ENCODE measurements at regions not wholly inside any gene's neighbourhood (a gene's known extent, or its start where the extent isn't known, plus 50 kb on each side); places are given as distances from the start of the nearest gene placed in this dataset.
"Not testable (repeated sequence)": the region's sequence is repeated elsewhere in the genome, so short reads cannot be mapped to it uniquely, and the experiment has no call there.

DNA sequence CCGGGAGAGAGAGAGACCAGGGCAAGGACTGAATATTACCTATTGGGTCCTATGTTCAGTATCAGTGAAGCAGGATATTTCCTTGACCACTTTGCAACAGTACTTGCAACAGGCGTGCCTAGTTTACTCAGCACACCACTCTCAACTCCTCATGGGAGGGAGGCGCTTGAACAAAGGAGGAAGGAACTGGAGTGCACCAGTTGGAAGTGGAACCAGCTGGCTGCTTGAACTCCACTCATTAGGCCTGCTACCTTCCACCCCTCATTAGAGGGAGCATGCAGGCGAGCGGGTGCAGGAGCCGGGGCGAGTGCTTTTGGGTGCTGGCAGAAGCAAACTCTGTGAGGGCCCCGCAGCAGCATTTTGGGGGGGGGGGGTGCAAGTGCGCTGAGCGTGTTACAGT is 1369.6 kb upstream of the RAG2 start:
- no peak for DNase-seq

DNA sequence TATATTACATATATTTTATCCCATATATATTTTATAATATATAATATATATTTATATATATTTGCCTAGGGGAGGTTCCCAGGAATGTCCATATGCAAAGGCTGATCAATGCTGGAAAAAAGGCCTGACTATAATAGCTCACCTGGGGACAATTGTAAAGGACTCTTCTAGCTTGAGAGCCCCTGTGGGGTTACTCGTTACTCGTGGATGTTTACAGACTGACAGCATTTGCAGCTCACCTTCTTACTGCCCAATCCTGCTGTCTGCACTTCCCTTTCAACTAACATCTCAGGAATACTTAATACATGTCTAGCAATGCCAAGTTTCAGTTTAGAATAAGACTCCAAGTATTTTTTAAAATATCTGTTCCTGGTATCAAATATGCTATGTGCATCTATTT is 1365.4 kb upstream of the RAG2 start:
- DNase-seq: no peak

DNA sequence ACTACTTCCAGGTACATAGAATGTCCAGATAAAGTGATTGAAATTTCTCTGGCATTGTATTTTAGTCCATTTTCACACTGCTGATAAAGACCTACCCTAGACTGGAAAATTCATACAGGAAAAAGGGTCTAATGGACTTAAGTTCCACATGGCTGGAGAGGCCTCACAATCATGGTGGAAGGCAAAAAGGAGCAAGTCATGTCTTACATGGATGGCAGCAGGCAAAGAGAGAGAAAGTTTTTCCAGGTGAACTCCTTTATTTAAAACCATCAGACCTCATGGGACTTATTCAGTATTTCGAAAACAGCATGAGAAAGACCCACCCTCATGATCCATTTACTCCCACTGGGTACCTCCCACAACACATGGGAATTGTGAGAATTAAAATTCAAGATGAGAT is 1359.7 kb upstream of the RAG2 start:
- DNase-seq: no peak

DNA sequence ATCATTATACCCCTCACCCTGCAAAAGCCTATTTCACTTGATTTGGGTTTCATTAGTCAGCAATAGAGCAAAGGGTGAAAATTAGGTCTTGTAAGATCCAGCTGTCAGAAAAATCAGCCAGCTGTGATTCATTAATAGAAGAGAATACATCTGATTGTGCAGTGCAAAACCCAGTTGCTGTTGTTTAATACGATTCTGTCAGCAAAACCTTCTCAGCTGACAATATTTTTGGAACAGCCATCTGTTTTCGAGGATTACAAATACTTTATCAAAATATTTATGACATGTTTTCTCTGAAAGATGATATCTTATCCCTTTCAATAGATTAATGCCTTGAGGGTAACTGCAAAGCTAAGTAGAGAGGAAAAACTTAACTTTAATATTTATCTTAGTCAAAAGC is 1354.0 kb upstream of the RAG2 start:
- DNase-seq: no peak

DNA sequence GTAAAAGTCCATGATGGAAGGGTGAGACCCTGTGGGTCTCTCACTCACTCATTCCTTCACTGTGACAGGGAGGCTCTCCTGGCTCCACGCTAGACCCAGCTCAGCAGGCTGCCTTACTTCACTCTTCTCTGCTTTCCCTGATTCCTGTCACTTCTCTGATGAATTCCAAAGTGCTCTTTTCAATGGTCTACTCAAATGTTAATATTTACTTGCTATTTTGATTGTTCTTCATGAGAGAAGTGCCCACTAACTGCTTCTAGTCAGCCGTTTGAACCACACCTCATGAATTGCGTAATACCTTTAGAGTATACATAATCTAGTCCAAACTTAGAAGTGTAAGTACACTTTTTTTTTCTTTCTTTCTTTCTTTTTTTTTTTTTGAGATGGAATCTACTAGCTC is 1350.2 kb upstream of the RAG2 start:
- no peak for DNase-seq

DNA sequence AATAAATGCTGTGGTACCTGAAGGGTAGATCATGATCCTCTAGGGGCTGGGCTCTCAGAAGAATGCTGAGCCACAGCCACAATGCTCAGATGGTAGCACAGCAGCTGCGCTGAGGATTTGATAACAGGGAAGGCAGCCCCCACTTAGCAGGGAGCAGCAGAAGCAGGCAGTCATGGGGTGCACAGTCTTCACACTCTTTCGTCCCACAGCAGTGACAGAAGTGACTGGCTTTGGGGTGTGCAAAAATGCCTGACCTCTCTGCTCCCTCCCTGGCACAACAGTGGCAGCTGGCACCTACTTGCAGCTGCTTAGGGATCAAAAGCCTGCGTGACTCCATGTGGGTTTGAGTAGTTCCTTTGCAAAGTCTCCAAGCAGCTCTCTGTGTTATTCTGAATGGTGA is 1349.8 kb upstream of the RAG2 start:
- DNase-seq: no peak

DNA sequence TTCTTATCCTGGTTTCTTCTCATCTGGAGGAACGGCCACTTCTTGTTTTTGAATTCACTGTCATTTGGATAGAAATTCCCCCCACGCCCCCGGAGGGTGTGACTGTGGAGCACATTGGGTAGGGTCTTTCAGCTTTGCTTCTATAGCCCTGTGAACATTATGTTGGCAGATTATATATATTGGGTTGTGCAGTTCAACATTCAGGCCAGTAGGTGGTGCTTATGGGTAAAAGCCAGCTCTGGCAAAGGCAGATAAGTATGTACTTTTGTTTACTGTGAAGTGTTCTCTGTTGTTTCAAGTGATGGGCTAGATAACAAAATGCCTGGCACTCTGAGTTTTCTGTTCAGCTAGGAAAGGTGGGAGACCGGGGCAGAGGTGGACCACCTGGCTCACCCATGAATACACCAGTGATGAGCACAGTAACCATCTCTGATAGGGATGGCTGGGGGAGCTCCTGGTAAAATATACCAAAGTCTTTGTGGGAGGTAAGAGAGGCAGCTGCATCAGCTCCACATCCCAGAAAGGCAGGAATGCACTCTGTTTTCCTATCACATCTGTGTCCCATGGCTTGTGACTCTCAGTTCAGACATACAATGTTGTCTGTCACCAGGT is 1348.2 kb upstream of the RAG2 start:
- DNase-seq: no peak

DNA sequence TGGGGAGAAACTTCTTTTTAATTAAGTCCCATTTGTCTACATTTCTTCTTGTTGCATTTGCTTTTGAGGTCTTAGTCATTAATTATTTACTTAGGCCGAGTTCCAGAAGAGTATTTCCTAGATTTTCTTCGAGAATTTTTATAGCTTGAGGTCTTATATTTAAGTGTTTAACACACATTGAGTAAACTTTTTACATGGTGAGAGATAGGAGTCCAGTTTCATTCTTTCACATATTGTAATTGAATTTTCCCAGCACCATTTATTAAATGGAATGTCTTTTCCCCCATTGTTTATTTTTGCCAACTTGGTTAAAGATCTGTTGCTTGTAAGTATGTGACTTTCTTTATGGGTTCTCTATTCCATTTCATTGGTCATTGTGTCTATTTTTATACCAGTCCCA is 1344.0 kb upstream of the RAG2 start:
- DNase-seq: no peak

DNA sequence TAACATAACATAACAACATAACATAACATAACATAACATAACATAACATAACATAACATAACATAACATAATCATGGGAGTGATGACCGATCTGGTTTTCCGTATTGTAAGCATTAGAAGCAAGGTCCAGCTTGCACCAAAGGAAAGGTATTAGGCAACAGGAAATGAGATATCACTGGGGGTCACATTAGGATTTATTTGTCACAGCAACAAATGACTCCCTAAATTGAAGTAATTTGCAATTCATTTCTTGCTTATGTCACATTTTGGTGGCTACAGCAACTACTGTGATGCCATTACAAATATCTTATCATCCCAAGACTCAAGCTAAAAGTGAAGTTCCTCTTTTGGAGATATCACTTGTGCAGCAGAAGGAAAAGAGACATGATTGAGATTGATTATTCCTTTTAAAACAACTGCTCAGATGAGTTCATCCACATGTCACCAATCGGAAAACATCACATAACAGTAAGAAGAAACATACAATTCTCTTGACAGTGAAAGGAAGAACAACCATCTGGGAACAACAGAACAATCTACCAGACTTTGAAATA is 1331.1 kb upstream of the RAG2 start:
- DNase-seq: no peak

DNA sequence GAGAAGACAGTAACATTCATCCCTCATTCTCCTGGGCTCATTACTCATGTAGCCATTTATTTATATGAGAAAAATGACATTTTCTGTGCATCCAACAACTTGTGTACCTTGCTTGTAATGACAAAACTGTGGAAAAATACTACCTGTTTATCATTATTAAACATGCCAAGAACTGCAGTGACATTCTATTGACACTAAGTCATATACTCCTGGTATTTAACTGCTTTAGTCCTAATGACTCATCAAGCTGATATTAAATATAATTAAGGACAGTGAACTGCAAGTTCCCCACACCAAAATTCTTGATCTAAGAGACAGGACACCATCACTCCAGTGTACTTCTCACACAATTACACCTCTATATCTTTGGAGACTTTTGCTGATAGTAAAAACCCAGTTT is 1328.7 kb upstream of the RAG2 start:
- no peak for DNase-seq

DNA sequence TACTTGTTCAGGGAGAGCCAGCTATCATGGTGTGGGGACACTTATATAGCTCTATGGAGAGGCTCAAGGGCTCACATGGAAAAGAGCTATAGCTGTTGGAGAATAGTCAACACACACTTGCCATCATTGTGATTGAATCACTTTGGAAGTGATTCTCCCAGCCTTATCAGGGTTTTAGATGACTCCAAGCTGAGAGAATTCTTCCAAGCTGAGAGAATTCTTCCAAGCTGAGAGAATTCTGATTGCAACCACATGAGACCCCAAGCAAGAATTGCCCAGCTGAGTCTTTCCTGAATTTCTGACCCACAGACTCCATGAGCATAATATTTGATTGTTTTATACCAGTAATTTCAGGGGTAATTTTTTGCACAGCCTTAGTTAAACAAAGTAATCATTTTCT is 1318.3 kb upstream of the RAG2 start:
- no peak for DNase-seq

DNA sequence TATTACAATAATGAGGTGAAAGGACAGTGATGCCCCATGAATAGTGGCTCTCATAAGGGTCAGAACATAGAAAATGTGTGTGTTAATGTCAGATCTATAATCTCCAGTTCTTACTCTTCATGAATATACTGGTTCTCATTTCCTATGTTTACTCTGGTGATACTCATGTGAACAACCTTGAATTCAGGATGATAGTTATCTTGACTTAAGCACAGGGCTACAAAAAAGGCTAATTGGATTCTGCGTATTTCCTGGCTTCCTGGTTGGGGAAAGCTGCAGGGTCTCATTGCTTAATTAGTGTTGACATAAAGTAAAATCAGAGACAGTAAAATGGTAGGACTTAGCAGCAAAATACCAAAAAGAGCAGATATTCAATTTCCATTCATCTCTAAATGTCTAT is 1316.8 kb upstream of the RAG2 start:
- no peak for DNase-seq

DNA sequence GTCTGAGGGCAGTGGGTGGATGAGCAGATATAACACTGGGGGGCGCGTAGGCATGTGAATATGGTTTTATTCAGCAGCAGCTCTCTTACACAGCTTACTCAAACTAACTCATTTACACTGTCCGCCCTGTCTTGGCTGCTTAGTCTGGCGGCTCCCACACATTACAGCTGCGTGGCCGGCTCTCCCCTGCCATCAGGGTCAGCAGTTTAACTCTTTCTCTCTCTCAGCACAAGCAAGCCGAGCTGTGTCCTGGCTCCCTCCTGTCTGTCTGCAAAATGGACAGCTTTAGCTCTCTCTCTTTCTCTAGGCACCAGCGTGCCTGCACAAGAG is 1310.1 kb upstream of the RAG2 start:
- no peak for DNase-seq

DNA sequence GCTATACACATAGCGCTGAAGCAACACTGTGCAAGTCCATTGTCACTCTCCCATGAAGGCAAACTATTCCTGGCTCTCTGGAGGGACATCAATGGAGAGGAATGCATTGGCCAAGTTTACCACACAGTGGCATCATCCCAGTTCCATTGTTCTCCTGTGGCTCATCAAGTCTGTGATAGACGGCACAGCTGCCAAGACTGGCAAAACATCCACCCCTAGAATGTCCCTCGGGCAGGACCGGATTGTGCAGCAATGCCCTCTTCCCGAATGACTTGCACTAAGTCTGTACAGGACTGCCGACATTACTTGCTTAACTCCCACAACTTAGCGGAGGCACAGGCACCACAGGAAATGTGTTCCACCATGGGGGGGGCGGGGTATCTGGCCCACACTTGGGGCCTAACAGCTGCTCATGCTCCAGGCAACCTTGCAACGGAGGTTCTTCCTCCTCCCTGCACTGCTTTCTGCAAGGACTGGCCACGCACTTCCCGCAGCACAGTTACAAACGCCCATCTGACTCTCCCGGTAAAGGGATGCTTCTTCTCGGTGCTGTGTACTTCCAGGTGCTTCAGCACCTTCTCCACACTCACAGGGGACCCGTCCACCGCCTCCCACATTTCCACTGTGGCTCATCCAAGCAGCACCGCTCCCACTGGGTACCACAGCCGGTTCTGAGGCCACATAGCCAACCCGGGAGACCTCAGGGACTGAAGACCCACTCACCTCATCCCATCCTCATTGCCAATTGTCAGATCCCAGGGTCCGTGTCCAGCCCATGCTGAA is 1309.6 kb upstream of the RAG2 start:
- DNase-seq: no peak

DNA sequence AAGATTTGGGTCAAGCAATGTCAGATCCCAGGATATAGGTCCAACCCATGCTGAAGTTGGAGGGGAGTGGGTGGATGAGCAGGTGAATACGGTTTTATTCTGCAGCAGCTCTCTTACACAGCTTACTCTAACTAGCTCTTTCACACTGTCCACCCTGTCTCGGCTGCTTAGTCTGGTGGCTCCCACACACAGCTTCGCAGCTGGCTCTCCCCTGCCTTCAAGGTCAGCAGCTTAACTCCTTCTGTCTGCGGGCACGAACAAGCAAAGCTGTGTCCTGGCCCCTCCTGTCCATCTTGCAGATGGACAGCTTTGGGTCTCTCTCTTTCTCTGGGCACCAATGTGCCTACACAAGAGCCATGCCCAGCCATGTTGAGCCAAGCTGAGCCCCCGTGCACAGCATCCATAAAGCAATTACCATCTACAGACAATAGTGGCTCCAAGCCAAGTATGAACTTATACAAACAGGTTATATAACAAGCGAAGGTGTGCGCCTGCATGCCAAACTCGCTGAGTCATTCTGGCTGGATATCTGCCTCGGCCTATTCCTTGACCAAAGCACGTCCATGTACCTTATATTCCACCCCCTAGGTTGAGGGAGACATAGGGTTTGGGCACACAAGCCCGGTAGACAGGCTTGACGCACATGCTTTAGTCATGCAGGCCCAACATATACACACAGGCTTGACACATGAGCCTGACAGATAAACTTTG is 1307.8 kb upstream of the RAG2 start:
- DNase-seq: no peak

DNA sequence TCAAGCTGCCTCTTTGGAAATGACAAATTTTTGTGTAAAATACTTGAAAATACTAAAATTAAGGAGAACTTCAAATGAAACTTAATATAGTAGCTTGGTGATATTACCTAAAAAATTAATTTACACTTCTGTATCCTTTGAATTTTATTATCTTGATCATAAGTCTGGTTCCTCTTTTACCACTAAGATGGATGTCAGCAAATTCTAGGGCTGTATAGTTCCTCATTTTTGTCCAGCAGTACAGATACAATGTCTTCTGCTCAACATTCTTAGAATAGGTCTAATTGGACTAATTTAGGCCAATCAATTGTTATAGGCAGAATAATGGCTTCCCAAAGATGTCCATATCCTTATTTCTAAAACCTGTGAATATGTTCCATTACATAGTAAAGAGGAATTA is 1298.0 kb upstream of the RAG2 start:
- DNase-seq: no peak

DNA sequence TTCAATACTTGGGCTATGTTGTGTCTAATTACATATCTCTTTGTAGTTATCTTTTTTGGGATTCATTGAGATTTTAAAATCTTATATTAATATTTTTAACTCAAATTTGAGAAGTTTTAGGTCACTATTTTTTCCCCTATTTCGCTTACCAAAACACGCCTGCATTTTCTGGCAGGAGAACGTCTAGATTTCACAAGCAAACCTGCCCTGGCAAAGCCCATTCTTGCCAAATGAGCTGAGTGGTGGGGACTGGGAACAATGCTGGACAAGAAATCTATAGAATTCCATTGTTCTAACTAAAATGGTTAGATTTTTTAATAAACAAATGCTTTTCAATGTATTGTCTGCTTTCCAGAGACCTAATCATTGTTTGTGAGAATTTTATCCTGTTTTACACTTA is 1283.7 kb upstream of the RAG2 start:
- no peak for DNase-seq

DNA sequence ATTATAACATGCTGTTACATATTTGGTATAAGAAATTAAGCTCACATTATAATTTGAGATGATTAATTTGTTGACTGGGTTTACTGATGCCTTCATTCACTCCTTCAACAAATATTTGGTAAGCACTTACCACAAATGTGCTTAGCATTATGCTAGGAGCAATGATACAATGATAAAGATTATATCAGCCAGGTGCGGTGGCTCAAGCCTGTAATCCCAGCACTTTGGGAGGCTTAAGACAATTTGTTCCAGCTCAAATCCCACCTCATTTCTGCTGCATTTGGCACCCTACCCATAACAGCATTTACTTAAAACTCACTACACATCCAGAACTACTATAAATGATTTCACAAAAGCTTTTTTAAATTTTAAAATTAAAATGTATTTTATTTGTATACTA is 1263.6 kb upstream of the RAG2 start:
- no peak for DNase-seq

DNA sequence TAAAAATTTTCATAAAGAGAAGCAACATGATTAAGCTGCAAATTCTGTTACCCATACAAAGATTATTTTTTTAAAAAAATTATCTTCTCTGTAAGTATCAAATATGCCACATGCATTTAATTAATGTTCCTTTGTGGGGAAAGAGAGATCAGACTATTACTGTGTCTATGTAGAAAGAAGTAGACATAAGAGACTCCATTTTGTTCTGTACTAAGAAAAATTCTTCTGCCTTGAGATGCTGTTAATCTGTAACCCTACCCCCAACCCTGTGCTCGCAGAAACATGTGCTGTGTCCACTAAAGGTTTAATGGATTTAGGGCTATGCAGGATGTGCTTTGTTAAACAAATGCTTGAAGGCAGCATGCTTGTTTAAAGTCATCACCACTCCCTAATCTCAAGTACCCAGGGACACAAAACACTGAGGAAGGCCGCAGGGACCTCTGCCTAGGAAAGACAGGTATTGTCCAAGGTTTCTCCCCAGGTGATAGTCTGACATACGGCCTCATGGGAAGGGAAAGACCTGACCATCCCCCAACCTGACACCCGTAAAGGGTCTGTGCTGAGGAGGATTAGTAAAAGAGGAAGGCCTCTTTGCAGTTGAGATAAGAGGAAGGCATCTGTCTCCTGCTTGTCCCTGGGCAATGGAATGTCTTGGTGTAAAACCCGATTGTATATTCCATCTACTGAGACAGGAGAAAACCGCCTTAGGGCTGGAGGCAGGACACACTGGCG is 1260.9 kb upstream of the RAG2 start:
- DNase-seq: not testable (repeated sequence)

DNA sequence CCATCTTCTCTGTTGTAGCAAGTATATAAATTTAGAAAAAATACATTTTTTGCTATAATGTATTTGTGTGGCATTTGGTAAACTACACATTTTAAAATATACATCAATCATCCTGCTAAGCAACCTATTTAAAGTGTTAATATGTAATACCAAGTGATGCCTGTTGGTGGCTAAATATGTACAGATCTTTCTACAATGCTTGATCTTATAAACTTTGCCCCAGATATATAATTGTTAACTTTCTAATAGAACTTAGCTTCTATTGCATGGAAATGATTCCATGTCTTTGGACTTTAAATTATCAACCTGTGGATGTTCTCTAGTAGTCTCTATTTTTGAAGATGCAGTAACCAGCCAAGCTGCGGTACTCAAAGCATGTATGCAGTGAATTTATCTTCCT is 1260.4 kb upstream of the RAG2 start:
- DNase-seq: no peak

DNA sequence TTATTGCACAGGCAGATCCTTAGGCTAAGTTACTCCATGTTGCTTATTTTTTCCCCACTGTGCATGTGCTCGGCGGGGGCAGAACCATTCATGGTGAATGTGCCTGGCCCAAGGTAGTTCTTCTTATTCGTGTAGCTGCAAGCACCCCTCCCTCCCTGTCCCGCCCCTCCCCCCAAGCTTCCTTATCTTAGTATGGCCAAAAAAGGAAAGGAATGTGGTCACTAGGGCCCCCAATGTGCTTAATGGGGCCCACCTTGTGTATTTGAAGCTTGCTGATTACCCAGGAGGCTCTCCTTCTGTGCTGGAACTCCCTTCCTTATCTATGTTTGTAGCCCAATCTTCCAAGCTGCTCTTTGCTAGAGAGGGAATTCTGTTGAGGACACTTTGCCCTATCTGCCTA is 1259.7 kb upstream of the RAG2 start:
- no peak for DNase-seq

DNA sequence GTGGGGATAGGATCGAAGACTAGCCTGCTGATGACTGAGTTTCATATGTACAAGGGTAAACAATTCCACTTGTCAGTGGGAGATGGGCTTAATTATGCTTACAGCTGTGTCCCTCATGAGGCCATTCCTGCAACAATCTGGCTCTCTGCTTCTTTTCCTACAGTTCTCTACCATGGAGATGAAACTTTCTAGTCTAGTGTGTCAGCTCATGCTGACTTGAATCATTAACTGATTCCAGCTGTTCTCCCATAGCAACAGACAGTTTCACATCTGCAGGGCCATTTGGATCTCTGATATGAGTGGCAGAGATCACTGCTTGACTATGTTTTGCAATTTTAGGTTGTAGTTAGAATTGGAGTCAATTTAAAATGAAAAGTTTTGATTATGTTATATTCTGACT is 1251.7 kb upstream of the RAG2 start:
- no peak for DNase-seq

DNA sequence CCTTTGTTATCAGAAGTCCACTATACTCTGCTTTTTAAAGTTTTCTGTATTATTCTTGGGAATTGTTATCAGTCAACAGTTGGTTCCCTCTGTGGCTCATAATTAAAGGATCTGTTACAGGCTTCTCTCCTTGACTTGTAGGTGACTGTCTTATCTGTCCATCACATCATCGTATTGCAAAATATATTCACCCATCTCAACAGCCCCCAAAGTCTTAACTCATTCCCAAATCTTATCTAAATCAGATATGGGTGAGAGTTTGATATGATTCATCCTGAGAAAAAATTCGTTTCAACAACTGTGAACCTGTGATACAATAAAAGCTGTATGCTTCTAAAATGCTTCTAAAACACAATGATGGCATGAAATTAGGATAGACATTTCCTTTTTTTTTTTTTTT is 1245.6 kb upstream of the RAG2 start:
- DNase-seq: no peak

DNA sequence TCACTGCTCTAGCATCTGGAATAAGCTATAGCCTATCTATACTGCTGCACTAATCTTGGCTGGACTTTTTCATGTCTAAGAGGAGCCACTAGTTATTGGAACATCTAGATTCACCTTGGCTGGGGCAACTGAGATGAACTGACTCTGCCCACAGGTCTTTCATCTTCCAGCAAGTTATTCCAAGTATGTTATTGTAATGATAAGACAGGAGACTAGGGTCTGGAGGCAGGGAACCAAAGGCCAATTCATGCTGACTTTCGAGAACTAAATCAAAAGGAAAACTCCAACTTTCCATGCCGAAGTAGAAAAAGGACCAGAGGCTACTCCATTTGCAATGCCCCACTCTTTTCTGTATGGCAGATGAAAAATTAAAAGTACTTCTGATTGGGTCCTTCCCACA is 1243.0 kb upstream of the RAG2 start:
- no peak for DNase-seq

Measured in NCI-H1092 (cell line).